ENCODE measurements at regions not wholly inside any gene's neighbourhood (a gene's known extent, or its start where the extent isn't known, plus 50 kb on each side); places are given as distances from the start of the nearest gene placed in this dataset.

DNA sequence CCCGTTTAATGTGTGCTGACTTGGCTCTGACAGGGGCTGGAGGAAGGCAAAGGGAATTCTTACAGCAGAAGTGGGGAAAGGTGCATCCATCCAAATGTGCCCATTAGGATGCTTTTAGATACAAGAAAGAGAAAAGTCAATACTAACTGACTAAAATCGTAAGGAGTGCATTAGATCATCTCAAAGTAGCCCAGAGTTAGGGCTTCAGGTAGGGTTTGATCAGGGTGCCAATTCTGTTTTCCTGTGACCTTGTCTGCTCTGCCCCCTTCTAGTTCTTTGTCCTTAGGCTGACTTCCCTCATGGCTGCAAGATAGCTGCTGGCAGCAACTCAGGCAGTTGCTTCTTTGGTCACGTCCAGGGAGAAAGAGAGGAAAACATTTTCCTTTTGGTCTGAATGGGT is 240.8 kb downstream of the CDC5L start:
- FAIRE-seq: no peak
- Histone ChIP-seq H3K27ac (ENCODE audit: control insufficient read depth, insufficient read depth, low read length) (no peak overlapping the region), H3K27me3 (ENCODE audit: control insufficient read depth, extremely low read depth, insufficient read depth, low read length) (no peaks in the 10 kb centered on the region), H2AFZ (ENCODE audit: control insufficient read depth, low read length) (no peak overlapping the region), H3K79me2 (ENCODE audit: control insufficient read depth, insufficient read depth, low read length) (no peaks in the 10 kb centered on the region), H3K4me1 (ENCODE audit: control insufficient read depth, extremely low read depth, insufficient read depth, low read length) (no peaks in the 10 kb centered on the region), H4K20me1 (ENCODE audit: control insufficient read depth, extremely low read depth, insufficient read depth, low read length) (no peaks in the 10 kb centered on the region), H3K4me2 (ENCODE audit: control insufficient read depth, extremely low read depth, insufficient read depth, low read depth, low read length) (no peak overlapping the region), H3K9me1 (ENCODE audit: control insufficient read depth, extremely low read depth, insufficient read depth, low read length) (no peaks in the 10 kb centered on the region), H3K36me3 (ENCODE audit: control insufficient read depth in 2 of 2, extremely low read depth in 1 of 2, insufficient read depth in 2 of 2, low read length in 2 of 2) (no peaks in the 10 kb centered on the region), H3K9me3 (ENCODE audit: control insufficient read depth, low read depth, low read length) (no peaks in the 10 kb centered on the region), H3K9ac (ENCODE audit: control insufficient read depth, extremely low read depth, insufficient read depth, low read length) (no peak overlapping the region), H3K4me3 (ENCODE audit: control insufficient read depth in 2 of 3, extremely low read depth in 1 of 3, insufficient read depth in 2 of 3, low read depth in 1 of 3, low read length in 3 of 3) (no peak overlapping the region)
- TF ChIP-seq, protein P1, sequence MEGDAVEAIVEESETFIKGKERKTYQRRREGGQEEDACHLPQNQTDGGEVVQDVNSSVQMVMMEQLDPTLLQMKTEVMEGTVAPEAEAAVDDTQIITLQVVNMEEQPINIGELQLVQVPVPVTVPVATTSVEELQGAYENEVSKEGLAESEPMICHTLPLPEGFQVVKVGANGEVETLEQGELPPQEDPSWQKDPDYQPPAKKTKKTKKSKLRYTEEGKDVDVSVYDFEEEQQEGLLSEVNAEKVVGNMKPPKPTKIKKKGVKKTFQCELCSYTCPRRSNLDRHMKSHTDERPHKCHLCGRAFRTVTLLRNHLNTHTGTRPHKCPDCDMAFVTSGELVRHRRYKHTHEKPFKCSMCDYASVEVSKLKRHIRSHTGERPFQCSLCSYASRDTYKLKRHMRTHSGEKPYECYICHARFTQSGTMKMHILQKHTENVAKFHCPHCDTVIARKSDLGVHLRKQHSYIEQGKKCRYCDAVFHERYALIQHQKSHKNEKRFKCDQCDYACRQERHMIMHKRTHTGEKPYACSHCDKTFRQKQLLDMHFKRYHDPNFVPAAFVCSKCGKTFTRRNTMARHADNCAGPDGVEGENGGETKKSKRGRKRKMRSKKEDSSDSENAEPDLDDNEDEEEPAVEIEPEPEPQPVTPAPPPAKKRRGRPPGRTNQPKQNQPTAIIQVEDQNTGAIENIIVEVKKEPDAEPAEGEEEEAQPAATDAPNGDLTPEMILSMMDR (optimal IDR thresholded peaks at IDR 0.05 in 1 of 3, IDR thresholded peaks at IDR 0.05 in 1 of 3, conservative IDR thresholded peaks at IDR 0.05 in 1 of 3; ENCODE audit: extremely low read depth in 1 of 3, insufficient read depth in 2 of 3, low read length in 3 of 3): no peak
- no peak for TF ChIP-seq EZH2 (IDR thresholded peaks at IDR 0.05; ENCODE audit: low read length)
- no peak for DNase-seq (ENCODE audit: low read depth, low spot score)
- dilution Hi-C loops (cut with MboI; ENCODE audit: extremely low pct_ligation_motif_present, low sequenced_read_pairs): no loop called here

DNA sequence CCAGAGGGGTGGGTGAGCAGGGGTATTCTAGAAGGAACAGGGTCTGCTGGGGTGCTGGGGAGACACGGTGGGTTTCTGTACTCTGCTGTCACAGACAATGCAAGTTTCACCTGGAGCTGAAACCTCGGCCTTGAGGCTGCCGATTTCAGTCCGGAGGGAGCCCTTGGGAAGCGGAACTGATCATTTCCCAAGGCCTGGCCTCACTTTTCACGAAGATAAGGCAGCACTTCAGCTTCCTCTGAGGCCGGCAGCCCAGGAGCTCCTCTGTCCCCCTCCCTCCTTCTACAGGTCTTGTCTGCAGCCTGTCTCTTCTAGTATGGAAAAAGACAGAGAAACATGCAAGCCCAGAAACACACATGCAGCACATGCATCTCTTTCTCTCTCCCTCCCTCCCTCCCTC is 242.1 kb downstream of the CDC5L start:
- H3K27ac ChIP-seq (ENCODE audit: control insufficient read depth, insufficient read depth, low read length): no peak overlapping the region
- H4K20me1 ChIP-seq (ENCODE audit: control insufficient read depth, extremely low read depth, insufficient read depth, low read length): no peaks in the 10 kb centered on the region
- no peaks in the 10 kb centered on the region for H3K36me3 ChIP-seq (ENCODE audit: control insufficient read depth in 2 of 2, extremely low read depth in 1 of 2, insufficient read depth in 2 of 2, low read length in 2 of 2)
- no peaks in the 10 kb centered on the region for H3K9me1 ChIP-seq (ENCODE audit: control insufficient read depth, extremely low read depth, insufficient read depth, low read length)
- no peak overlapping the region for H3K9ac ChIP-seq (ENCODE audit: control insufficient read depth, extremely low read depth, insufficient read depth, low read length)
- no peak overlapping the region for H2AFZ ChIP-seq (ENCODE audit: control insufficient read depth, low read length)
- FAIRE-seq (no peak), DNase-seq (ENCODE audit: low read depth, low spot score) (no peak)
- no peak overlapping the region for H3K4me2 ChIP-seq (ENCODE audit: control insufficient read depth, extremely low read depth, insufficient read depth, low read depth, low read length)
- no peaks in the 10 kb centered on the region for H3K4me1 ChIP-seq (ENCODE audit: control insufficient read depth, extremely low read depth, insufficient read depth, low read length)
- H3K9me3 ChIP-seq (ENCODE audit: control insufficient read depth, low read depth, low read length): no peaks in the 10 kb centered on the region
- H3K79me2 ChIP-seq (ENCODE audit: control insufficient read depth, insufficient read depth, low read length): no peaks in the 10 kb centered on the region
- no peaks in the 10 kb centered on the region for H3K27me3 ChIP-seq (ENCODE audit: control insufficient read depth, extremely low read depth, insufficient read depth, low read length)
- dilution Hi-C loops (cut with MboI; ENCODE audit: extremely low pct_ligation_motif_present, low sequenced_read_pairs): no loop called here
- TF ChIP-seq EZH2 (IDR thresholded peaks at IDR 0.05; ENCODE audit: low read length): no peak
- TF ChIP-seq, protein P1 (optimal IDR thresholded peaks at IDR 0.05 in 1 of 3, IDR thresholded peaks at IDR 0.05 in 1 of 3, conservative IDR thresholded peaks at IDR 0.05 in 1 of 3; ENCODE audit: extremely low read depth in 1 of 3, insufficient read depth in 2 of 3, low read length in 3 of 3): no peak
- H3K4me3 ChIP-seq (ENCODE audit: control insufficient read depth in 2 of 3, extremely low read depth in 1 of 3, insufficient read depth in 2 of 3, low read depth in 1 of 3, low read length in 3 of 3): no peak overlapping the region
